Activated effector memory CD4-positive, alpha-beta T cell treated with anti-CD3 and anti-CD28 coated beads, Interleukin-2, amount 50 U/mL, for 16 hours (primary cell): ENCODE measurements at regions not wholly inside any gene's neighbourhood (a gene's known extent, or its start where the extent isn't known, plus 50 kb on each side); places are given as distances from the start of the nearest gene placed in this dataset.

Experiments used
- DNase-seq: peaks from one replicate; pipeline ENCODE4 v3.0.0-alpha.2; 2020

DNA sequence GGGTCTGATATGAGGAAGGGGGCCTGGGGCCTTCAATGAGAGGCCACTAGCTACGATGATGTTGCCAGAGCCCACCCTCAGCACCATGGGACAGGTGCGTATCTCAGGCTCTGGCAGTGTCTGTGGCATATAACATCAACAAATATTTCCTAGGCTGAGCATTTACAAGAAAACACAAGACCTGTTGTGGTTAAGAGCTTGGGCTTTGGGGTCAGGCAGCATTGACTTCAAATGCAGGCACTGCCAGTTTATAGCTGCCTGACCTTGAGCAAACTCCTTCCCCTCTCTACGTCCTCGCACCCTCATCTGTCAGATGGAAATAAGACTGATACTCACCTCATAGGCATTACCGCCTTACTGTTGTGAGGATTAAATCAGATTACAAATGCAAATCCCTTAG is 156.0 kb downstream of the KATNAL1 start:
- DNase-seq: peak; percentile 2

DNA sequence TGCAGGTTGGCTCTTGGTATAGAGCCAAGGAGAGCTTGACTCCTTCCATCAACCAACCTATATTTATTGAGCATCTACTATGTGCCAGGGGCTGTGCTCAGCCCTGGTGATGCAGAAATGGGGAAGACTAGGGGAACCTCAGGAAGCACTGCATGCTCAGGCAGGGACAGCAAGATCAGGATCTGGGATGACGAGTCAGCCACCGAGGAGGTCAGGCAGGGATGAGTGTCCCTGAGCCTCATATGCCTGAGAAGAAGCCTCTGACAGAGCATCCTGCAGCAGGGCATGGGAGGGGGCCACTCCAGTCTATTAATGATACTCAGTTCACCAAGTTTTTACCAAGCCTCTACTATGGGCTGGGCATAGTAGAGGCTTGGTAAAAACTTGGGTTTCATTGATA is 158.1 kb downstream of the KATNAL1 start:
- no peak for DNase-seq

DNA sequence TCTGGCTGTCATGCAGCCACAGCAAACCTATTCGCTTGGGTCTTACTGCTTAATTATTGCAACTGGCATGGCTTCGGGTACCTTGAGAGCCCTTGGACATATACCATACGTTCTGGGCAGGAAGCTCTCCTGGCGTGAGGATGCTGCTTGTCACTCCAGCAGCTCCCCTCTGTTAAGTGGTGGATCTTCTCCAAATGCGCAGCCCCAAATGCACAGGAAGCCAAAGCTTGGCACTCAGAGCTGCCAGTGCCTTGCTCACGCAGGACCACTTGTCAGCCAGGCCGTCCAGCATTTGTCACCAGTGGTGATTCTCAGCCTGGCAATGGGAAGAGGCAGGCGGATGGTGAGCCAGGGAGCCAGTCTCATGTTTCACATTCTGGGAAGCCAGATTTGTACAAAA is 158.6 kb downstream of the KATNAL1 start:
- DNase-seq: no peak

DNA sequence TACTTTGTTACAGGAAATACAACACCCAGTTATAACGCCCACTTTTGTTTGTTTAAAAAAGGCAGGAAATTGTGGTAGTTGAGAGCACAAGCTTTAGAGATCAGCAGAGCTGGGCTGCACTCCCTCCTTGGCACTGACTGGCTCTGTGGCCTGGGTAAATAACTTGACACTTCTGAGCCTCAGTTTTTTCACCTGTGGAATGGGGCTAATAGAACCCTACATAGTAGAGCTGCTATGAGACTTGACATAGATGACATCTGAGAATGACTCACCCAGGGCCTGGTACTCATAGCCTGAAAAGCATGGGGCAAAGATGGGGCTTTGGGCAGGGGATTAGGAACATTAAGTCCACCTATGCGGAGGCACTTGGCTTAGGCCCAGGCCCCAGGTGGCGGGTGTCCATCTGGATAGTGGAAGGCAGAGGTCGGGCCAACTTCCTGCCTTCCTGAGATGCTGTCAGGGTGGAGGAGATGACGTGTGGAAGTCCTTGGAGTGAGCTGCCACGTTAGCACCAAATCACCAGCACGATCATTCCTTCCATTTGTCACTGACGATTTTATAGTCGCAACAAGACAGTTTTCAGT is 159.1 kb downstream of the KATNAL1 start:
- no peak for DNase-seq

DNA sequence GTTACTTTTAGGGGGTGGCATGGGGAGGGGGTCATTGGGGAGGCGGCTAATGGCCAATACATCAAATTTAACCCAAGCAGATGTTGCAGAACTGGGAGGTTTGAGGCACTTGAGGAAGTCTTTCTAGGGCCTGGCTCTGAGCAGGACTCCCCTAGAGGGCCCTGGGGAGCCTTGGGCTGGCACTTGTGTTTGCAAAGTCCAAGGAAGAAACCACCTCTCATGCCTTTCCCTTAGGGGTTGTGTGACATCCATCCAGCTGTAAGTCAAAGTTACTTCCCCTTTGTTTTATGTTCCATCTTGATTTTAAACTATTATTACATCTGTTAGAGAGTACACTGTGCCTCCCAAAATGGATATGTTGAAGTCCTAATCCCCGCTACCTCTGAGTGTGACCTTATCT is 159.9 kb downstream of the KATNAL1 start:
- no peak for DNase-seq

DNA sequence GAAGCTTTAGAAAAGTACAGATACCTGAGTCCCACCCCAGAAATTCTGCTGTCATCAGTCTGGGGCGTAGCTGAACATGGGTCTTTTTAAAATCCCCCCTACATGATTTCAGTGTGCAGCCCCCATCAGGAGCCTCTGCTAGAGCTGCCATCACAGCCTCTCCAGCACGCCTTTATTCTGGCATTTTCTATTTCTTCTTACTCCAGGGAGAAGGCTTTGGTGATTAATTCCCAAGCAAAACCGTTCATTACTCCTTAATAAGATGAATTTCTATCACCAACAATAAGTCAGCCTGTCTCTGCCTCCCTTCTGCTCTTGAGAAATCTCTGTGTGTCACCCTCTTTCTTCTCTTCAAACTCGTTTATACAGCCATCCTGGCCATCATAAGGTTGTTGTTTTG is 160.3 kb downstream of the KATNAL1 start:
- DNase-seq: no peak

DNA sequence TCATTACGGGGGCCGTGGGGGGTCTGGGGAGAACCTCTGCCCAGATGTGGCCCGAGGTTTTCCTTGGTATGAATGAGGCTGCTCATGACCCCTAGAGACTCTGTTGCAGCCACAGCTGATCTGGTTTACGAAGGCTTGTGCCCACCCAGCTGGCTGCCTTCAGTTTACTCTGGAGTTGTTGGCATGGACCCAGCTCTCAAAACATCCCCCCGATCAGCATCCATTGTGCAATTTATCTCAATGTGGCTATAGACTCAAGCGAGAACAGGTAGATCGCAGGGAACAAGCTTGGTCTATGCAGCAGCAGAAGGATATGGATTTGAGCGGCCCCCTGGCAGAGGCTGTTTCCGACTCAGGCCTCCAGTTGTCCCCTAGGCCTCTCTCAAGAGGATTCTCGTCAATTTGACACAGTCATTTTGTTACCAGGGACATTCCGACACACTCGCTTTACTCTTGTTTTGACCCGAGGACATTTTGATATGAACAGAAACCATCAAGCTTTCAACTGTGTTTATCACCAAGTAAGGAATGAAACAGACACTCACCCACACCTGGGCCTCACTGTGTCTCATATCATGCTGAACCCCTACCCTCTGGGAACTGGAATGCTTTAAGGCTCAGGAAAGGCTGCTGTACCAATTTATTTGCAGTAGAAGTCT is 161.5 kb downstream of the KATNAL1 start:
- peak; percentile 67 for DNase-seq

DNA sequence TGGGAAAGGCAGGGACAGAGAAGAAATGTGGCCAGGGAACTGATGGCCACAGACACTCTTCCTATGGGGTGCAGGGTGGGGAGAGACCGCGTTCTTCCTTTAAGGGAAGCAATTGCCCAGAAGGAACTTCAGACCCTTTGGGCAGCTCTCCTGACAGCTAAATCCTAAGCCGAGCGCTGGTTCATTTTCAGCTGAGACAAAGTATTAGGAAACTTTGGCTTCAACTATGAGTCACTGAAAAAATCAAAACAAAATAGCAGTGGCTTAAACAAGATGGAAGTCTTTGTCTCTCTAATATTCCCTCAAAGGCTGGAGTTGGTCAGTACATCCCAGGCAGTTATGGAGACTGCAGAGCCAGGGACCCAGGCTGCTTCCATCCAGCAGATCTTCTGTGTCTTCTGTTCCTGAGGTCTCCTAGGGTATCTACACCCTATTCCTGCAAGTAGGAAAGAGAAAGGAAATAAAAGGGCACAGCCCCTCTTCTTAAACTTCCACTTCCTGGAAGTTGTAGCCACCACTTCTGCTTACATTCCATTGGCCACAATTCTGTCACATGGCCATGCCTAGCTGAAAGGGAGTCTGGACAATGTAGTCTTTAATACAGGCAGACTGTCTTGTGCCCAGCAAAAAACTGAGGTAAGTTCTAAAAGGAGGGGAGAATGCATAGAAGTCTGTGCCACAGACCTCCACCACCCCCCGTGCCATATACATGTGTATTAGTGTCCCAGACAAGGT is 163.5 kb downstream of the KATNAL1 start:
- DNase-seq: no peak

DNA sequence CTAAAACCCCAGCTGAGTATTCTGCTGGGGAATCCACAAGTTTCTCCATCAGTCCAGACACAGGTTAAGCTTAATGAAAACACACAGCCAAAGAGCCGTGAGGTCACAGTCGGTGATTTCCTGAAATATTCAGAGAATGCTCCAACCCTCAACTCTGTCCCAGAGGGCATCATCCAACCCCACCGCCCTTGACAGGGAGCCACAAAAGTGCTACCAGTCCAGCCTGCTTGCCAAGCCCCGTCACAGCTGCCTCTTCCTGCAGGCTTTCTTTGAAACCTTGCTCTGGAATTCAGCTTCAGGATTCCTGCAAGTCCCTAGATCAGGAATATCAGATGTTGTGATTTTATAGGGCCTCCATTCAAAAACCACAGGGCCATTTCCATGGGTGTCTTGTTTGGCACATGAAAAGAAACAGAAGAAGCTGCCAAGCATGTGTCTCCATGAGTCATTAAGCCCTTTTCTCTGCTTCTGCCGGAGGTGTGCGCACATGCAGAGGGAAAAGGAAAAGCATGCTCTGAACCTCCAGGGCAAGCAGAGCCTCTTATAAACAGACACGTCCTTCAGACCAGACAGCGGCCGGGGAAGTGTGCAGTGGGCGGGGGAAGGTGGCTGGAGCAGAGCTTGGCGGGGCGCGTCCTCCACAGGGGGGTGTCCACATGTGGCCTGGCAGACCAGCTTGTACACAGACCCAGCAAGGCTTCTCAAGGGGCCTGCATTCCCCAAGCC is 164.7 kb downstream of the KATNAL1 start:
- DNase-seq: peak; percentile 68

DNA sequence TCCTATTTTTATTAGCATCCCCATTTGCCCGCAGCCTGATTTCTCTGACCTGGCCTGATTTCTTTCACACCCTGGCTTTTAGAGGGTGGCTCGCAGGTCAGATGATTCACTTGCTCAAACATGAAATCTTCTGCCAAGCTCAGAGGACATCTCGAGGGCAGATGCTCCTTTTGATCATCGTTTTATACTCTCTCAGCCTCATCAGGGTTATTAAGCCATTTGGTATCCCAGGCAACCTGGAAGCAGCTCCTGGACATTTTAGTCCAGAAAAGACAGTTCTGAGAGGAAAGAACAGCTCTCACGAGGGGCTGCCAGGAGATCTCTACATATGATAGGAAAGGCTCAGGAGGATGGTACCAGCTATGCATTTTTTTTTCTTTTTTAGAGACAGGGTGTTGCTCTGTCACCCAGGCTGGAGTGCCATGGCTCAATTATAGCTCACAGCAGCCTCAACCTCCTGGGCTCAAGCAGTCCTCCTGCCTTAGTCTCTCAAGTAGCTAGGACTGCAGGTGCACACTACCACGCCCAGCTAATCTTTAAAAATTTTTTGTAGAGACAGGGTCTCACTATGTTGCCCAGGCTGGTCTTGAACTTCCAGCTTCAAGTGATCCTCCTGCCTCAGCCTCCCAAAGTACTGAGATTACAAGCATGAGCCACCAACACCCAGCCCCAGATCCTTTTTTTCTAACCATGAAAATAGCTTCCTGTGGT is 165.4 kb downstream of the KATNAL1 start:
- DNase-seq: no peak

DNA sequence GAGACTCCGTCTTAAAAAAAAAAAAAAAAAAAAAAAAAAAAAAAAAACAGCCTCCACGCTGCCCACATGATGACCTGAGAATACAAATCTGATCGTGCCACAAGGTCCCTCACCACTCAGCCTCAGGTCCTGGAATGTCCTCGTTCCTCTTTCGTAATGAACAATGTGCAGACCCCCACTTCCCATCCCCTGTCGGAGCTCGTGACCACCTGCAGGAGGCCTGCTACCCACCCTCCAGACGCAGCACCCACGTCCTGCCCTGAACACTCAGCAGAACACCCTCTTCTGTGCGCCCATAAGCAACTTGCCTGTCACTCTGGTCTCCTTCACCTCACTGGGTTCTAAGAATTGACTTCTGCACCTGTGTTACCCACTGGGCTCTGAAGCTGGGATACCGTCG is 166.4 kb downstream of the KATNAL1 start:
- no peak for DNase-seq

DNA sequence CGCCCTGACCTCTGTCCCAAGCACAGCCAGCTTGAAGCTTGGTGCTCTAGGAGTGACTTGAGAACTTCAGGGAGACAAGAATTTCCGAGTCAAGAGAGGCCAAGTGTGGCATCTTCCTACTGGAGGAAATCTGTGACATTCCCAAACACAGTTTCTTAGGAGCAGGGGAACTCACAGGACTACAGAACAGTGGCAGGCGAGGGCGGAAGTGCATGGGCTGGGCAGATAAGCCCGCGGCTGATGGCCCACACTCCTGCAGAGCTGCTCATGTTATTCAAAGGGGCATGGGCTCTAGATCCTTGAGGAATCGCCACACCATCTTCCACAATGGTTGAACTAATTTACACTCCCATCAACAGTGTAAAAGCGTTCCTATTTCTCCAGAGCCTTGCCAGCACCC is 168.8 kb downstream of the KATNAL1 start:
- DNase-seq: no peak

DNA sequence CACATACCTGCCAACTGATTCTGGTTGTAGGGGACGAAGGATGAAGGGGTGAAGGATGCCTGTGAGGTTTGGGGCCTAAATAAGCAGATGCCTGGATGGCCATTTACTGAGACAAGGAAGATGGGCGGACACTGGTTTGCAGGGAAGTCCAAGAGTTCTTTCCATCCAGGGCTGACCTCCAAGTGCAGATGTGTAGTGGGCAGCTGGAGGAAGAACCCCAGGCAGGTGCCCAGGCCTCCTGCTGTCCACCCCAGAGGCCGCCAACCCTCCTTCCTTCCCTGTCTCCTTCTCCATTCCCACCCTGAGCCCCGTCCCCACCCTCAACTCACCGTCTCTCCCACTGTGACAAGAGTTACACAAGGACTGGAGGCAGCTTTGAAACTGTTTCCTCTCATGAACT is 171.5 kb downstream of the KATNAL1 start:
- no peak for DNase-seq

DNA sequence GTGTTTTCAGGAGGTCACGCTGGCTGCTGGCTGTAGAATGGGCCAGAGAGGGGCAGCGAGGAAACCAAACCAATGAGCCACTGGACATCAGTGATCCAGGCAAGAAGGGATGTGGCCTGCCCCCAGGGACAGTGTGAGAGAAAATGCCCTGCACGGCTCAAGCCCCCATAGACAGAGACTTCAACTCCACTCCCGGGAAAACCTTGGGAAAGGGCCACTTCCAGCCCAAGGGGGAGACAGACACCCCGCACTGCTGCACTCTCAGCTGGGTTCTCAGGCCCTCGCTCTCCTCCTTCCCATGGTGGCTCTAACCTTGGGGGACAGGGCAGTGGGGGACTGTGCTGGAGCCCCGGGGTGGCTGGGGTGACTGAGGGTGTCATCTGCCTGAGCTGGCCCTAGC is 172.0 kb downstream of the KATNAL1 start:
- DNase-seq: no peak

DNA sequence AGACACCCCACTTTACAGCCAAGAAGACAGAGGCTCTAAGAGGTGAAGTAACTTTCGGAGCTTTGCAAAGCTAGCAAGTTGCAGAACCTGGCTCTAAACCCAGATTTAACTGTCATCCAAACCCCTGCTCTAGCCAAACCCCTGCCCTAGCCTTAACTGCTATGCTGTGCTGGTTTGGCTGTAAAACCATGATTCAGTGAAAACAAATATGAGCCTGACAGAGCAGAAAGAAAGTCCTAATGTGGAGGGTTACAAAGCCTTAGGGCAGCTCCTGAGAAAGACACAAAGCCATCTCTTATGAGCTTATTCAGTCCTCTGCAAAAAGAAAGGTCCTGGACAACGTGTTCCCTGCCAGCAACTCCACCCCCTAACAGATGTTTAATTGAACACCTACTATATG is 172.8 kb downstream of the KATNAL1 start:
- DNase-seq: no peak

DNA sequence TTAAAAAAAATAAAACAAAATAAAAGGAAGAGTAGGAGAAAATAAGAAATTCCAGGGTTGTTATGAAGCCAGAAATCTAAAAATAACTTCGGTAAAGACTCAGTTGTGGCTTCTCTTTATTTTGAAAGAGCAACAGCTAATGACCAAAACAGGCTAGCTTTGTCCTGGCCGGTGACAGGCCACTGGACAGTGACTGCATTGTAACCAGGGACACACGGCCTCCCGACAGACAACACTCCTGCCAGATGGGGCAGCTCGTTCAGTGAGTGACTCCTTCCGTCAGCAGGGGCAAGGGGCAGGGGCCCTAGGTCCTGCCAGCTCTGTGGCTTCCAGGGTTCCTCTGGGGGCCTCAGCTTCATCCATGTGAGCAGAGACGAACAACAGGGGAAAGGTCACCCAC is 173.4 kb downstream of the KATNAL1 start:
- no peak for DNase-seq

DNA sequence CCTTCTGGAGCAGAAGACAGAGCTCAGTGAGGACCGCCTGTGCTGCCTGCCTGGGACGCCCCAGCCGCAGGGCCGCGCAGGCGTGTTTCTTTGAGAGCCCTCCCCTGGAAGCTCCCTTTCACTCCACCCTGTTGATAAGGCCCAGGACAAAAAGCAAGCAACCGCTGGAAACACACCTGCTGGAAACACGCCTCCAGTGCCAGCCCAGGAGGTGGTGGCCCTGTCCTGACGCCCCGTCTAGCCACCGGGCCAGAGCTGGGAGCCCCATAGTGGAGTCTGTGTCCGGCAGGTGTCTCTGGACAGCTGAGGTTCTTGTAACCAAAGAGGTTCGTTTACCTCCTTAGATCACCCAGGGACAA is 173.8 kb downstream of the KATNAL1 start:
- no peak for DNase-seq

DNA sequence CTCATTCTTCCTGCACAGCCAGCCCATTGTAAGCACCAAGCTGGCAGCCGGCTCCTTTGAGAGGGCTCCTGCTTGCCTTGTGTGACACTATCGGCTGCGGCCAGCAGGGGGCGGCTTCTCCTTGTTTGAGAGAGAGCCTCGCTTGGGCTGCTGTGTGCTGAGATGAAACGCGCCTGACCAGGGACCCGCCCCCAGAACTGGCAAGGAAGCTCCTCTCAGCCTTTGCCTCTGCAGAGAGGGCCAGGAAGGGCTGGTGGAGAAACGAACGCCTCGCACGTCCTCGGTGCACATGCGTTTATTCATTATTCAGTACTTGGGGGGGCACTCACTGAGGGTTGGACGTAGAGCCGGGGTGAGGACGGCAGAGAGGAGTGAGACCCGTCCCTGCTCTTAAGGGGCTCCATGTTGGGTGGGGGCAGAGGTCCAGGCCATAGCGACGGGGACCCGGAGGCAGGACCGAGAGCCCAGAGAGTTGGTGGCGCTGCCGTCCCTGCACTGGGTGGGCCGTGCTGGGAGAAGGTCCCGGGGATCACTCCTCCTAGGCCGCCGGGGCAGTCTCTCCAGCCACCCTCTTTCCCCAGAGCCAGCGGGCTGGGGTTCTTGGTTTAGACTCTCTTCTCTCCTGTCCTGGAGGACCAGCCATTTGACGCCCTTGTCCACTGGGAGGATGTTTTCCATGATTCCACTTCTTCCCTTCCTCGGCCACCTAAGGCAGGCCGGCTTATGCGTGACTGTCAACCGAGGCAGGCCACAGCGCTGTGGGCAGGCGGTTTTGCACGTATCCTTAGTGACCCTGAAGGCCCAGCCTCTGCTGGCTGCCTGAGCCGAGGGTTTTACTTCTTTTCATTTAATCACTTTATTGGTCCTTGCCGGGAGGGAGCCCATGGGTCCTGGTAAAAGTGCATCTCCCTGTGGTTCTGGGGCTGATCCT is 174.5 kb downstream of the KATNAL1 start:
- DNase-seq: peak; percentile 98

DNA sequence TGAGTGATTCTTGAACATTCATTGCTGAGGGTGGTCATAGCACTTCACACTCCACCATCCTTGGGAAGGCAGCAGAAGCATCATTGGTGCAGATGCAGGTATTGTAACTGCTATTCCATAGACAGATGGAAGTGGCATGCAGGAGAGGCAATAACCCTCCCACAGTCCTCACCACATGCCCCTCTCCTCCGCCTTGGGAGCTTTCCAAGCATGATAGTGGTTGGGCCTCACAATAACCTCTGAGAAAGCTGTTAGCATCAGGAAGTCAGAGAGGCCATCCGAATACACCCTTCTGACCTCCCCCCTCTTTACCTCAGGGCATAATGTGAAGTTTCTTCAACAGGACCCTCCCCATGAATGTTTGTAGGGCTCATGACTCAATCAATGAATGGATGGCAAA is 177.9 kb downstream of the KATNAL1 start:
- peak; percentile 16 for DNase-seq

DNA sequence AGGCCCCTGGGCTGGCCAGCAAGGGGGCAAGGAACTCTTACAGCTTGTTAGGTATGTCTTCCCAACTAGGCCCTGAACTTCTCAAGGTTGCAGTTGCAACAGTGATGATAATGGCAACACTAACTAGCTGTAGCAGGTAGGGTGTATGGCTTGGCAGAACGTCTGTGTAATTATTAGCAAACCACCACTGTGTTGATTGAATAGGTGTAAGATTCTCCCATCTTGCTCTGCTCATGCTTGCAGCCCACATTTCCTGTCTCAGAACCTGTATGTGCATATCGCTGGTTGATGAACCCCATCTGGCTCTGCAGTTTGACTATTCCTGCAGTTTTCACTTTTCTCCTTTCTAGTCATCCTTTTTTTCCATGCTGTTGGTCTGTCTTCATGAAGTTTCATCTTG is 178.8 kb downstream of the KATNAL1 start:
- peak; percentile 1 for DNase-seq

DNA sequence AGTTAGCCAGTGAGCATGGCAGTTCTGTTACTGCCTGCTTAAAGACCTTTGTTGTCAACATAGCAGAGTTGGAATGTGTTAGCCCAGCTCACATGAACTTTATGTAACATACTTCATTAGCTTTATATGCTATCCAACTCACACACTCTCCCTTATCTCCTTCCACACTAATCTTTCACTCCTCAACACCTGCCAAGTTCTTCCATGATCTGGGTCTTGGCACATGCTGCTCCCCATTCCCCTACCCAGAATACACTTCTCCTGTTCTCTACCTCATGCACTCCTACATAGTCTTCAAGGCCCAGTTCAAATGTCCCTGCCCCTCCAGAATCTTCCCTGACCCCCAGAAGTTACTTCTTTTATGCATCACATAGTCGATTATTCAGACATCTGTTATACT is 179.3 kb downstream of the KATNAL1 start:
- no peak for DNase-seq

DNA sequence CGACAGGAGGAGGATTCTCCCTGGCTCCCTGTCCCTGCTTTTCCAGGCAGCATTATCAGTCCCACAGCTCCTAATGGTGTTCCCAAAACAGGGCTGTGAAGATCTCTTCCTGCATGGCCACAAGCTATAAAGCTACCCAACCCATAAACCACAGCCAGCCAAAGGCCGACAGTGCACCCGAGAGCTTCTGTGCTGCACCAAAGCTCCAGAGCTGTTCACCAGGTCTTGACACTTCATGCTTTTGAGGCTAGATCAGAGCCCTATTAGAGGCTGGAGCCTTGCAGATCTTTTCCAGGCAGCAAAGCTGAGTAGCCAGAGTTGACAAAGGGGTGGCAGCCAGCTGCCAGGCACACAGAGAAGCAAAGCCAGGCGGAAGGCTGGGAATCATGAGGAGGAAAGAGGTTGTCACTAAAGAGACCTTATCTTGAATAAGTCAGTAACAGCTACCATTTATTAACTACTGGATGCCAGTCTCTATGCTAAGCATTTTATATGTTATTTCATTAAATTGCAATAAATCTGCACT is 180.4 kb downstream of the KATNAL1 start:
- DNase-seq: no peak
